HS-27A (cell line): ENCODE measurements at regions not wholly inside any gene's neighbourhood (a gene's known extent, or its start where the extent isn't known, plus 50 kb on each side); places are given as distances from the start of the nearest gene placed in this dataset.

Source experiments
- DNase-seq: peaks from one replicate; pipeline ENCODE4 v3.0.0-alpha.2; 2012; ENCODE audit warnings: low read depth, missing footprints

- DNase-seq, result no peak
Measured at GRCh38 chr7:96410126-96410839, 88.4 kb upstream of the SLC25A13 start.

GRCh38 chr7:96408881-96409280 lies 87.0 kb upstream of the SLC25A13 start:
- DNase-seq, result no peak

- DNase-seq, result no peak
Measured at GRCh38 chr7:96407427-96407826, 85.5 kb upstream of the SLC25A13 start.

- DNase-seq, result no peak
Measured at GRCh38 chr7:96402913-96403312, 81.0 kb upstream of the SLC25A13 start.

- no peak for DNase-seq
Measured at GRCh38 chr7:96401200-96401599, 79.3 kb upstream of the SLC25A13 start.

- DNase-seq, result no peak
Measured at GRCh38 chr7:96400518-96400917, 78.6 kb upstream of the SLC25A13 start.

GRCh38 chr7:96400001-96400400 lies 78.1 kb upstream of the SLC25A13 start:
- DNase-seq, result no peak

- DNase-seq, result no peak
Measured at GRCh38 chr7:96397936-96398598, 76.2 kb upstream of the SLC25A13 start.

- DNase-seq, result no peak
Measured at GRCh38 chr7:96388620-96389383, 66.9 kb upstream of the SLC25A13 start.

GRCh38 chr7:96388166-96388565 lies 66.3 kb upstream of the SLC25A13 start:
- no peak for DNase-seq

GRCh38 chr7:96380111-96380512 lies 58.2 kb upstream of the SLC25A13 start:
- DNase-seq, result no peak

GRCh38 chr7:96377399-96377798 lies 55.5 kb upstream of the SLC25A13 start:
- no peak for DNase-seq
